Lower leg skin (tissue), 3 donors: ENCODE measurements at regions not wholly inside any gene's neighbourhood (a gene's known extent, or its start where the extent isn't known, plus 50 kb on each side); places are given as distances from the start of the nearest gene placed in this dataset.

Source experiments
- POLR2A ChIP-seq, 2 donors: fragments of 450-650 bp; IDR thresholded peaks; one replicate each; pipeline ENCODE4 v1.6.1; 2016 to 2017; ENCODE audit warnings: antibody characterized with exemption in 2 of 2, mild to moderate bottlenecking in 1 of 2, moderate library complexity in 1 of 2
- TF ChIP-seq, protein P1 (sequence below), 3 donors: fragments of 450-650 bp; IDR thresholded peaks; one replicate each; pipeline ENCODE4 v1.5.1; 2016; ENCODE audit warnings: antibody characterized with exemption in 3 of 3, mild to moderate bottlenecking in 3 of 3, moderate library complexity in 2 of 3

DNA sequence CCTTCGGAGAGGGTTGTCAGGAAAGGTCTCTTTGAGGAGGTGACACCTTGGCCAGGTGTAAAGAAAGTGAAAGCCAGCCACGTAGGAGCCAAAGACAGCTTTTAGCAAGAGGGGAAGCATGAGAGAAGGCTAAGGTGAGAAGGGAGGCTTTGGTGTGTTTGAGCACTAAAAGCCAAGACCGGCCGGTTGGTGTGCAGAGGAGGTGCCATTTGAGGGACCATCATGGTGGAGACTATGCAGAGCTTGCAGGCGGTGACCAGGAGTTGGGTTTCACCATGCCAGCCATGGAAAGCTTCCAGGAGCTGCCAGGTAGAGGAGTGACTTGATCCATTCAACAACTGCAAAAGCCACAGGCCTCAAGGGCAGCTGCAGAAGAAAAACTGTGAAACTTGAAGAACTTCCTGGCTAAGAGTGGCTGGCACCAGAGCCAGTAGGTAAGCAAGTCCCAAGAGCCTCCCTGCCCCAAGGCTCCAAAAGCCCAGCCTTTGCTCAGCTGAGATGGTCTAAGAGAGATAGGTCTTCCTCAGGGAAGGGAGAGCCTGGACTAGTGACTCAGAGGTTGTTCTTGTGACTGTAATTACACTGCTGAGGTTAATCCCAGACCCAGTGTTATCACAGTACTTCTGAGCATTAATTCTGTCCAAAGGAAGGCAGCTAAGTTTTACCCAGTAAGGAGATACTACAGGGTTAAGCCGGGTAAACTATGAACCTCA lies 319.0 kb downstream of the BCL11A start:
- TF ChIP-seq, protein P1, sequence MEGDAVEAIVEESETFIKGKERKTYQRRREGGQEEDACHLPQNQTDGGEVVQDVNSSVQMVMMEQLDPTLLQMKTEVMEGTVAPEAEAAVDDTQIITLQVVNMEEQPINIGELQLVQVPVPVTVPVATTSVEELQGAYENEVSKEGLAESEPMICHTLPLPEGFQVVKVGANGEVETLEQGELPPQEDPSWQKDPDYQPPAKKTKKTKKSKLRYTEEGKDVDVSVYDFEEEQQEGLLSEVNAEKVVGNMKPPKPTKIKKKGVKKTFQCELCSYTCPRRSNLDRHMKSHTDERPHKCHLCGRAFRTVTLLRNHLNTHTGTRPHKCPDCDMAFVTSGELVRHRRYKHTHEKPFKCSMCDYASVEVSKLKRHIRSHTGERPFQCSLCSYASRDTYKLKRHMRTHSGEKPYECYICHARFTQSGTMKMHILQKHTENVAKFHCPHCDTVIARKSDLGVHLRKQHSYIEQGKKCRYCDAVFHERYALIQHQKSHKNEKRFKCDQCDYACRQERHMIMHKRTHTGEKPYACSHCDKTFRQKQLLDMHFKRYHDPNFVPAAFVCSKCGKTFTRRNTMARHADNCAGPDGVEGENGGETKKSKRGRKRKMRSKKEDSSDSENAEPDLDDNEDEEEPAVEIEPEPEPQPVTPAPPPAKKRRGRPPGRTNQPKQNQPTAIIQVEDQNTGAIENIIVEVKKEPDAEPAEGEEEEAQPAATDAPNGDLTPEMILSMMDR (IDR thresholded peaks at IDR 0.05), result no peak
- no peak for TF ChIP-seq POLR2A (IDR thresholded peaks at IDR 0.05)
